Caco-2 (cell line): ENCODE measurements at regions not wholly inside any gene's neighbourhood (a gene's known extent, or its start where the extent isn't known, plus 50 kb on each side); places are given as distances from the start of the nearest gene placed in this dataset.

Source experiments
- BruUV-seq: library from RNA; stranded (reverse); fragments of 400-500 nt; replicated peaks from 2 replicates; lab custom pipeline; 2021; lab: Mats Ljungman, UMichigan
- CTCF ChIA-PET: fragments of 300-600 bp; sonication (Branson Sonifier 250); formaldehyde crosslinking; loops from one replicate; lab custom pipeline; 2022; ENCODE audit warnings: antibody characterized with exemption; lab: Charles Lee
- POLR2A ChIA-PET: fragments of 300-600 bp; sonication (Branson Sonifier 250); formaldehyde crosslinking; loops from one replicate; lab custom pipeline; 2022; ENCODE audit warnings: antibody characterized with exemption; lab: Charles Lee
- DNase-seq, 2 experiments: peaks; one replicate each; pipeline versions ENCODE4 v3.0.0 to v3.0.0-alpha.2; 2020 to 2022
- H3K27me3 ChIP-seq: replicated peaks from 2 replicates; pipeline ENCODE4 v1.6.0; 2011; ENCODE audit warnings: low read length; ENCODE audit not compliant: control insufficient read depth, insufficient read depth
- H3K36me3 ChIP-seq: 2 replicates; pipeline ENCODE4 v1.5.1; 2011; ENCODE audit warnings: low read length; ENCODE audit not compliant: control insufficient read depth, insufficient read depth
- H3K4me1 ChIP-seq: fragments of 250-450 bp; sonication (Bioruptor Pico); 2 replicates; pipeline ENCODE4 v1.5.1; 2020; ENCODE audit warnings: mild to moderate bottlenecking
- H3K4me3 ChIP-seq: 2 replicates; pipeline ENCODE4 v1.5.1; 2011; ENCODE audit warnings: low read depth, mild to moderate bottlenecking, control low read depth, low read length
- H3K9me3 ChIP-seq: fragments of 250-450 bp; sonication (Bioruptor Pico); 2 replicates; pipeline ENCODE4 v1.5.1; 2020; ENCODE audit warnings: mild to moderate bottlenecking, moderate library complexity
- H3K27ac Mint-ChIP-seq: one replicate; pipeline ENCODE4 v1.8.0; 2022; ENCODE audit warnings: mixed read lengths; ENCODE audit not compliant: unreplicated experiment
- H3K27me3 Mint-ChIP-seq: one replicate; pipeline ENCODE4 v1.8.0; 2022; ENCODE audit warnings: mixed read lengths; ENCODE audit not compliant: insufficient read depth, unreplicated experiment
- H3K36me3 Mint-ChIP-seq: one replicate; pipeline ENCODE4 v1.8.0; 2022; ENCODE audit warnings: mild to moderate bottlenecking, mixed read lengths; ENCODE audit not compliant: insufficient read depth, unreplicated experiment
- H3K4me1 Mint-ChIP-seq: one replicate; pipeline ENCODE4 v1.8.0; 2022; ENCODE audit warnings: low read depth, mixed read lengths; ENCODE audit not compliant: unreplicated experiment
- H3K4me3 Mint-ChIP-seq: one replicate; pipeline ENCODE4 v1.8.0; 2022; ENCODE audit warnings: mild to moderate bottlenecking, moderate library complexity, mixed read lengths; ENCODE audit not compliant: unreplicated experiment
- H3K9me3 Mint-ChIP-seq: one replicate; pipeline ENCODE4 v1.8.0; 2022; ENCODE audit warnings: mixed read lengths; ENCODE audit not compliant: unreplicated experiment
- intact Hi-C: fragments of 100-400 bp; cut with micrococcal nuclease; formaldehyde crosslinking; loops from one replicate; pipeline ENCODE4 v1.10.0; 2022; ENCODE audit not compliant: unreplicated experiment
- TF ChIP-seq, protein P1 (sequence below), 2 experiments: fragments of 200-600 bp in 1 of 2; IDR thresholded peaks; 1 replicate in 1 of 2; 2 replicates in 1 of 2; pipeline versions ENCODE4 v1.5.1 to v1.8.0; 2011 to 2022; ENCODE audit warnings: antibody characterized with exemption in 1 of 2, control low read depth in 1 of 2, inconsistent platforms in 1 of 2, low read depth in 1 of 2, low read length in 1 of 2, mild to moderate bottlenecking in 1 of 2, moderate library complexity in 1 of 2; ENCODE audit not compliant: insufficient read depth in 1 of 2, severe bottlenecking in 1 of 2, unreplicated experiment in 1 of 2

DNA sequence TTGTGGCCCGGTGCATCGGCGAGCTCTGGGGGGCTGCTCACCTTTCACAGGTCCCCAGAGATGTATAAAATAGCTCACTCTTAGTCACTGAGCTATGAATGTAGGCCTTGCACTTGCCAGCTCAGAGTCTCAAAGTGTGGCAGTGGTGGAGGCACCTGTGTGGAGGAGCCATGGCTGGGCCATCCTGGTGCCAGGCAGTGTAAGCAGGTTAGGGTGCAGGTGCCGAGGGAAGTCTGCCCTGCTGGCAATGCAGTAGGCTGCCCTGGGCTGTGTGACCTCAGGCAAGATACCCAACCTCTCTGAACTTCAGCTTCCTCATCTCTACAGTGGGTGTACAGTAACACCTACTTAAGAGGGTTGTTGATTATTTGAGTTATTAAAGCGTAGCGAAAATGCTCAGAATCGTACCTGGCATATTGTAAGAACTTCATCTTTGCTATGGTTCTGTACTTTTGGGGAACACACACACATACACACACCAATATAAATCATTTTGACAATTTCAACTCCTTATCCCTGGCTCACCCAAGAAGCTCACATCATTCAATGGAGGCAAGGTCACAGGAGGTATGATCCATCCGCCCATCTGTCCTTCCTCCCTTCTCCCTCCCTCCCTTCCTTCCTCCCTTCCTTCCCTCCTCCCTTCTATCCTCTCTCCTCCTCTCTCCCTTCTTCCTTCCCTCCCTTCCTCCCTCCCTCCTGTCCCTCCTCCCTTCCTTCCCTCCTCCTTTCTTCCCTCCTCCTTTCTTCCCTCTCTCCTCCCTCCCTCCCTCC lies 66.8 kb upstream of the STX16 start:
- CTCF ChIA-PET = interaction anchor here (0.5 kb wide), 1 partner anchor 65 kb away, joined by 3 read pairs; no protein-coding TSS in a partner anchor
- DNase-seq = peak in 1 of 2 experiments; percentile 26
- peaks cover 8% of the 10 kb centered on the region for H3K4me1 Mint-ChIP-seq
- no peaks in the 10 kb centered on the region for H3K4me1 ChIP-seq
- H3K27me3 Mint-ChIP-seq = peaks cover 7% of the 10 kb centered on the region
- BruUV-seq = no TSS peak
- no peaks in the 10 kb centered on the region for H3K27me3 ChIP-seq
- no peaks in the 10 kb centered on the region for H3K36me3 Mint-ChIP-seq
- no peak overlapping the region for H3K4me3 ChIP-seq
- POLR2A ChIA-PET = no interaction called here
- intact Hi-C loops = no loop called here
- TF ChIP-seq, protein P1, sequence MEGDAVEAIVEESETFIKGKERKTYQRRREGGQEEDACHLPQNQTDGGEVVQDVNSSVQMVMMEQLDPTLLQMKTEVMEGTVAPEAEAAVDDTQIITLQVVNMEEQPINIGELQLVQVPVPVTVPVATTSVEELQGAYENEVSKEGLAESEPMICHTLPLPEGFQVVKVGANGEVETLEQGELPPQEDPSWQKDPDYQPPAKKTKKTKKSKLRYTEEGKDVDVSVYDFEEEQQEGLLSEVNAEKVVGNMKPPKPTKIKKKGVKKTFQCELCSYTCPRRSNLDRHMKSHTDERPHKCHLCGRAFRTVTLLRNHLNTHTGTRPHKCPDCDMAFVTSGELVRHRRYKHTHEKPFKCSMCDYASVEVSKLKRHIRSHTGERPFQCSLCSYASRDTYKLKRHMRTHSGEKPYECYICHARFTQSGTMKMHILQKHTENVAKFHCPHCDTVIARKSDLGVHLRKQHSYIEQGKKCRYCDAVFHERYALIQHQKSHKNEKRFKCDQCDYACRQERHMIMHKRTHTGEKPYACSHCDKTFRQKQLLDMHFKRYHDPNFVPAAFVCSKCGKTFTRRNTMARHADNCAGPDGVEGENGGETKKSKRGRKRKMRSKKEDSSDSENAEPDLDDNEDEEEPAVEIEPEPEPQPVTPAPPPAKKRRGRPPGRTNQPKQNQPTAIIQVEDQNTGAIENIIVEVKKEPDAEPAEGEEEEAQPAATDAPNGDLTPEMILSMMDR (IDR thresholded peaks at IDR 0.05; ENCODE audit: insufficient read depth in 1 of 2, low read depth in 1 of 2, low read length in 1 of 2, severe bottlenecking in 1 of 2, unreplicated experiment in 1 of 2) = no peak
- H3K36me3 ChIP-seq = no peaks in the 10 kb centered on the region
- H3K4me3 Mint-ChIP-seq = no peak overlapping the region
- peaks cover 7% of the 10 kb centered on the region; the same call in 1 of the 2 replicates for H3K9me3 ChIP-seq
- peaks cover 26% of the 10 kb centered on the region for H3K9me3 Mint-ChIP-seq
- no peak overlapping the region for H3K27ac Mint-ChIP-seq

DNA sequence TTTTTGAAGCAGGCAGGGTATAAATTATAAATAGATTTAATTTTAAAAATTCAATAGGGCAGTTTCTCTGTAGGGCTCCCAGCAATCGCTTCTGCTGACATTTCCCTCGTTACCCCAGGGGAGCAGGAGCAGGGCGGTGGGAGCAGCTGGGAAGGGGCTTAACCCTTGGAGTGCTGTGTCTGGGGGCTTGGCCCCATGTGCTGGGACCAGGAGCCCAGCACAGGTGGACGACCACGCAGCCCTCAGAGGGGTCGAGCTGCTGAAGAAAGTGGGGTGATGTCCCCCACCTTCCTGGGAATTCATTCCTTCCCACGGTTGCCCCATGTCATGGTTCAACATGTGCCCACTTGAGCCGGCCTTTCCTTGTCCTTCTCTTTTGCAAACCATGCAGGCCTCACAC lies 67.5 kb upstream of the STX16 start:
- Histone ChIP-seq H3K4me1 (no peaks in the 10 kb centered on the region), H3K36me3 (no peaks in the 10 kb centered on the region), H3K9me3 (peaks cover 7% of the 10 kb centered on the region; the same call in 1 of the 2 replicates), H3K27me3 (no peaks in the 10 kb centered on the region), H3K4me3 (no peak overlapping the region)
- CTCF ChIA-PET = no interaction called here
- TF ChIP-seq, protein P1 (IDR thresholded peaks at IDR 0.05; ENCODE audit: insufficient read depth in 1 of 2, low read depth in 1 of 2, low read length in 1 of 2, severe bottlenecking in 1 of 2, unreplicated experiment in 1 of 2) = no peak
- intact Hi-C loops = no loop called here
- no peaks in the 10 kb centered on the region for H3K36me3 Mint-ChIP-seq
- DNase-seq = peak in 1 of 2 experiments; percentile 26
- no TSS peak for BruUV-seq
- peaks cover 5% of the 10 kb centered on the region for H3K27me3 Mint-ChIP-seq
- peaks cover 25% of the 10 kb centered on the region for H3K9me3 Mint-ChIP-seq
- no peak overlapping the region for H3K27ac Mint-ChIP-seq
- H3K4me1 Mint-ChIP-seq = peaks cover 8% of the 10 kb centered on the region
- POLR2A ChIA-PET = no interaction called here
- no peak overlapping the region for H3K4me3 Mint-ChIP-seq

- Mint-ChIP-seq H3K9me3 (peaks cover 21% of the 10 kb centered on the region), H3K4me3 (no peak overlapping the region), H3K36me3 (no peaks in the 10 kb centered on the region), H3K27me3 (peaks cover 4% of the 10 kb centered on the region), H3K27ac (no peak overlapping the region), H3K4me1 (peaks cover 8% of the 10 kb centered on the region)
- Histone ChIP-seq H3K4me3 (no peak overlapping the region), H3K9me3 (peaks cover 7% of the 10 kb centered on the region; the same call in 1 of the 2 replicates), H3K36me3 (no peaks in the 10 kb centered on the region), H3K4me1 (no peaks in the 10 kb centered on the region), H3K27me3 (no peaks in the 10 kb centered on the region)
- TF ChIP-seq, protein P1 (IDR thresholded peaks at IDR 0.05; ENCODE audit: insufficient read depth in 1 of 2, low read depth in 1 of 2, low read length in 1 of 2, severe bottlenecking in 1 of 2, unreplicated experiment in 1 of 2) = no peak
- ChIA-PET CTCF (no interaction called here), POLR2A (no interaction called here)
- no TSS peak for BruUV-seq
- intact Hi-C loops = no loop called here
- DNase-seq = peak in 1 of 2 experiments; percentile 33
These were observed 67.9 kb upstream of the STX16 start for GRCh38 chr20:58583176-58583575.
